SK-N-SH (cell line): ENCODE measurements at regions not wholly inside any gene's neighbourhood (a gene's known extent, or its start where the extent isn't known, plus 50 kb on each side); places are given as distances from the start of the nearest gene placed in this dataset.

Experiments used
- CTCF ChIA-PET: fragments of 300-600, 350-600 bp; formaldehyde crosslinking; extraction: SDS; loops from one replicate; lab custom pipeline; 2021; lab: Yijun Ruan, JAX
- POLR2A ChIA-PET: fragments of 350-600 bp; sonication (Branson Sonifier 250); formaldehyde crosslinking; extraction: SDS; loops from one replicate; lab custom pipeline; 2020; ENCODE audit warnings: antibody characterized with exemption, inconsistent platforms; lab: Yijun Ruan, JAX
- DNase-seq: peaks from one replicate; pipeline ENCODE4 v3.0.0; 2012
- H2AFZ ChIP-seq: fragments of 200-600 bp; sonication (generic); 2 replicates; pipeline ENCODE4 v1.8.1; 2016; ENCODE audit warnings: antibody characterized with exemption, mild to moderate bottlenecking, low read depth
- H3F3A ChIP-seq: fragments of 200-600 bp; sonication (generic); replicated peaks from 2 replicates; pipeline ENCODE3; 2016; ENCODE audit warnings: antibody characterized with exemption, mild to moderate bottlenecking; ENCODE audit not compliant: insufficient read depth
- H3K27ac ChIP-seq, 2 experiments: fragments of 200-500 bp in 1 of 2; fragments of 200-600 bp in 1 of 2; sonication (Bioruptor generic) in 1 of 2; sonication (generic), shearing (Covaris generic) in 1 of 2; 2 replicates each; pipeline versions ENCODE4 v1.5.1 to v1.6.1; 2014 to 2016; ENCODE audit warnings: low read depth in 2 of 2, inconsistent platforms in 1 of 2, low read length in 1 of 2, mild to moderate bottlenecking in 1 of 2, mixed read lengths in 1 of 2
- H3K27me3 ChIP-seq: fragments of 200-600 bp; sonication (generic), shearing (Covaris generic); 2 replicates; pipeline ENCODE4 v1.6.1; 2016; ENCODE audit warnings: mixed run types; ENCODE audit not compliant: insufficient read depth
- H3K36me3 ChIP-seq, 2 experiments: fragments of 200-500 bp in 1 of 2; fragments of 200-600 bp in 1 of 2; sonication (Bioruptor generic) in 1 of 2; sonication (generic) in 1 of 2; replicated peaks in 1 of 2; 2 replicates each; pipeline versions ENCODE3 to v1.5.1; 2014 to 2016; ENCODE audit warnings: low read length in 1 of 2, mild to moderate bottlenecking in 1 of 2; ENCODE audit not compliant: insufficient read depth in 2 of 2, control insufficient read depth in 1 of 2
- H3K4me1 ChIP-seq, 2 experiments: fragments of 200-500 bp in 1 of 2; fragments of 200-600 bp in 1 of 2; sonication (Bioruptor generic) in 1 of 2; sonication (generic), shearing (Covaris generic) in 1 of 2; 2 replicates each; pipeline versions ENCODE4 v1.5.1 to v1.6.1; 2014 to 2016; ENCODE audit warnings: low read depth in 1 of 2, low read length in 1 of 2, mixed run types in 1 of 2; ENCODE audit not compliant: insufficient read depth in 2 of 2, control insufficient read depth in 1 of 2
- H3K4me2 ChIP-seq: fragments of 200-600 bp; sonication (generic), shearing (Covaris generic); 2 replicates; pipeline ENCODE4 v1.6.1; 2017; ENCODE audit warnings: mixed run types
- H3K4me3 ChIP-seq, 2 experiments: fragments of 200-500 bp in 1 of 2; fragments of 200-600 bp in 1 of 2; sonication (Bioruptor generic) in 1 of 2; sonication (generic), shearing (Covaris generic) in 1 of 2; 2 replicates each; pipeline versions ENCODE4 v1.5.1 to v1.8.1; 2014 to 2016; ENCODE audit warnings: low read depth in 2 of 2, inconsistent platforms in 1 of 2, low read length in 1 of 2, mild to moderate bottlenecking in 1 of 2, mixed read lengths in 1 of 2, moderate library complexity in 1 of 2
- H3K79me2 ChIP-seq: fragments of 200-600 bp; sonication (generic); 2 replicates; pipeline ENCODE4 v1.8.1; 2017; ENCODE audit warnings: mild to moderate bottlenecking; ENCODE audit not compliant: insufficient read depth
- H3K9ac ChIP-seq: fragments of 200-600 bp; sonication (generic); 2 replicates; pipeline ENCODE4 v1.6.1; 2017; ENCODE audit warnings: mixed run types
- H3K9me2 ChIP-seq: fragments of 200-600 bp; sonication (generic); 2 replicates; pipeline ENCODE4 v1.6.1; 2017; ENCODE audit warnings: mixed run types
- H3K9me3 ChIP-seq: fragments of 200-600 bp; sonication (generic); 2 replicates; pipeline ENCODE4 v1.6.1; 2017; ENCODE audit warnings: mixed run types, mild to moderate bottlenecking, moderate library complexity
- H4K20me1 ChIP-seq: fragments of 200-600 bp; sonication (generic); 2 replicates; pipeline ENCODE4 v1.6.1; 2017; ENCODE audit warnings: mild to moderate bottlenecking, mixed run types; ENCODE audit not compliant: insufficient read depth
- CHD2 ChIP-seq: fragments of 150-350 bp; IDR thresholded peaks from 2 replicates; pipeline ENCODE4 v1.6.1; 2018; ENCODE audit warnings: low read length; ENCODE audit not compliant: partially characterized antibody
- ELF1 ChIP-seq: IDR thresholded peaks from 2 replicates; pipeline ENCODE4 v1.4.0; 2012
- FOXJ3 ChIP-seq: sonication (generic); formaldehyde crosslinking; IDR thresholded peaks from 2 replicates; pipeline ENCODE4 v1.5.1; 2020; ENCODE audit warnings: mild to moderate bottlenecking, missing genetic modification reagents
- FOXM1 ChIP-seq: IDR thresholded peaks from 2 replicates; pipeline ENCODE4 v1.4.0; 2012; ENCODE audit warnings: low read depth, mild to moderate bottlenecking
- GATA2 ChIP-seq: sonication (generic); formaldehyde crosslinking; IDR thresholded peaks from 2 replicates; pipeline ENCODE4 v1.5.0; 2020; ENCODE audit warnings: mild to moderate bottlenecking, missing genetic modification reagents
- JUND ChIP-seq: IDR thresholded peaks from 2 replicates; pipeline ENCODE4 v1.4.0; 2012
- MEF2A ChIP-seq: IDR thresholded peaks from 2 replicates; pipeline ENCODE4 v1.4.0; 2012; ENCODE audit warnings: low read depth, borderline replicate concordance
- POLR2AphosphoS5 ChIP-seq: IDR thresholded peaks from 2 replicates; pipeline ENCODE4 v1.6.1; 2012; ENCODE audit warnings: low read depth, low read length
- RAD21 ChIP-seq: IDR thresholded peaks from 2 replicates; pipeline ENCODE4 v1.6.1; 2012; ENCODE audit warnings: mild to moderate bottlenecking, low read length
- RFX5 ChIP-seq: IDR thresholded peaks from 2 replicates; pipeline ENCODE4 v1.6.1; 2012; ENCODE audit warnings: mild to moderate bottlenecking, improper control_type of control experiment, low read length
- RXRA ChIP-seq: IDR thresholded peaks from 2 replicates; pipeline ENCODE4 v1.4.0; 2012; ENCODE audit warnings: low read depth, mild to moderate bottlenecking, borderline replicate concordance
- SIN3A ChIP-seq: IDR thresholded peaks from 2 replicates; pipeline ENCODE4 v1.6.1; 2012; ENCODE audit warnings: low read depth, mild to moderate bottlenecking, low read length, moderate library complexity, borderline replicate concordance
- SMC3 ChIP-seq: IDR thresholded peaks from 2 replicates; pipeline ENCODE4 v1.6.1; 2012; ENCODE audit warnings: low read depth, low read length, improper control_type of control experiment
- TAF1 ChIP-seq: IDR thresholded peaks from 2 replicates; pipeline ENCODE4 v1.6.1; 2012; ENCODE audit warnings: low read depth, mild to moderate bottlenecking, low read length, moderate library complexity, borderline replicate concordance
- TEAD4 ChIP-seq: IDR thresholded peaks from 2 replicates; pipeline ENCODE4 v1.4.0; 2012; ENCODE audit warnings: mild to moderate bottlenecking, borderline replicate concordance; ENCODE audit not compliant: insufficient read depth
- YY1 ChIP-seq: IDR thresholded peaks from 2 replicates; pipeline ENCODE4 v1.4.0; 2012; ENCODE audit warnings: low read depth, mild to moderate bottlenecking
- WGBS: methylation state at CpG from one replicate; pipeline ENCODE4 v1.1.6; 2017; ENCODE audit warnings: low lambda C conversion rate; 5-methylcytosine and 5-hydroxymethylcytosine counted together
- TF ChIP-seq, protein P1 (sequence below): fragments of 150-350 bp; IDR thresholded peaks from 2 replicates; pipeline ENCODE4 v1.6.1; 2016; ENCODE audit warnings: mild to moderate bottlenecking, low read depth, low read length
- TF ChIP-seq, protein P2 (sequence below): IDR thresholded peaks from 2 replicates; pipeline ENCODE4; 2012
- TF ChIP-seq, protein P3 (sequence below): IDR thresholded peaks from 2 replicates; pipeline ENCODE4 v1.4.0; 2012; ENCODE audit warnings: low read depth

DNA sequence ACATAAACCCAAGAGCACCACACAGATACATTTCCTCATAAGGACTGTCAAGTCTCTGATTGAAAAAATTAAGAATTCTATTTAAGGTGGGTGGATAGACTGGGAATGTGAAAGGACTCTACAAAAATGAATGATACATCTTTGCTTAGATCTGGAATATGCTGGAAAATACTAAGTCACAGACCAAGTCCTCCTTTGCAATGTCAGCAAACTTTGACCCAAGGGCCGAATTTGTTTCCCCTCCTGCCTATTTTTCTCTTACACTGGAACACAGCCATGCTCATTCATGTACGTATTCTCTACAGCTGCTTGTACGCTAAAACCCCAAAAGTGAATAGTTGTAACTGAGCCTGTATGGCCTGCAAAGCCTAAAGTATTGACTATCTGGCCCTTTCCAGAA, 180.7 kb downstream of the ADSS2 start:
- Histone ChIP-seq H3K79me2 (no peaks in the 10 kb centered on the region), H3F3A (peaks cover 22% of the 10 kb centered on the region), H3K27me3 (no peaks in the 10 kb centered on the region), H3K36me3 (no peaks in the 10 kb centered on the region), H3K9me2 (no peaks in the 10 kb centered on the region), H3K4me2 (no peak overlapping the region), H3K27ac (no peak overlapping the region), H2AFZ (no peak overlapping the region), H4K20me1 (no peaks in the 10 kb centered on the region), H3K9ac (no peak overlapping the region), H3K4me1 (peaks cover 9 to 12% of the 10 kb centered on the region in 2 experiments), H3K9me3 (no peaks in the 10 kb centered on the region), H3K4me3 (no peak overlapping the region)
- POLR2A ChIA-PET = no interaction called here
- WGBS = 92% methylated on average over 3 of the region's 3 CpGs
- no peak for DNase-seq
- TF ChIP-seq SMC3 (no peak), CHD2 (no peak), MEF2A (no peak), POLR2AphosphoS5 (no peak), JUND (no peak), RFX5 (no peak), ELF1 (no peak), RXRA (no peak), SIN3A (no peak), YY1 (no peak), TAF1 (no peak), RAD21 (no peak), GATA2 (CRISPR knock-in tag) (no peak), TEAD4 (no peak), FOXJ3 (no peak), FOXM1 (no peak)
- TF ChIP-seq, protein P1, sequence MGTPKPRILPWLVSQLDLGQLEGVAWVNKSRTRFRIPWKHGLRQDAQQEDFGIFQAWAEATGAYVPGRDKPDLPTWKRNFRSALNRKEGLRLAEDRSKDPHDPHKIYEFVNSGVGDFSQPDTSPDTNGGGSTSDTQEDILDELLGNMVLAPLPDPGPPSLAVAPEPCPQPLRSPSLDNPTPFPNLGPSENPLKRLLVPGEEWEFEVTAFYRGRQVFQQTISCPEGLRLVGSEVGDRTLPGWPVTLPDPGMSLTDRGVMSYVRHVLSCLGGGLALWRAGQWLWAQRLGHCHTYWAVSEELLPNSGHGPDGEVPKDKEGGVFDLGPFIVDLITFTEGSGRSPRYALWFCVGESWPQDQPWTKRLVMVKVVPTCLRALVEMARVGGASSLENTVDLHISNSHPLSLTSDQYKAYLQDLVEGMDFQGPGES = no peak
- TF ChIP-seq, protein P2, sequence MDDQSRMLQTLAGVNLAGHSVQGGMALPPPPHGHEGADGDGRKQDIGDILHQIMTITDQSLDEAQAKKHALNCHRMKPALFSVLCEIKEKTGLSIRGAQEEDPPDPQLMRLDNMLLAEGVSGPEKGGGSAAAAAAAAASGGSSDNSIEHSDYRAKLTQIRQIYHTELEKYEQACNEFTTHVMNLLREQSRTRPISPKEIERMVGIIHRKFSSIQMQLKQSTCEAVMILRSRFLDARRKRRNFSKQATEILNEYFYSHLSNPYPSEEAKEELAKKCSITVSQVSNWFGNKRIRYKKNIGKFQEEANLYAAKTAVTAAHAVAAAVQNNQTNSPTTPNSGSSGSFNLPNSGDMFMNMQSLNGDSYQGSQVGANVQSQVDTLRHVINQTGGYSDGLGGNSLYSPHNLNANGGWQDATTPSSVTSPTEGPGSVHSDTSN = no peak
- TF ChIP-seq, protein P3, sequence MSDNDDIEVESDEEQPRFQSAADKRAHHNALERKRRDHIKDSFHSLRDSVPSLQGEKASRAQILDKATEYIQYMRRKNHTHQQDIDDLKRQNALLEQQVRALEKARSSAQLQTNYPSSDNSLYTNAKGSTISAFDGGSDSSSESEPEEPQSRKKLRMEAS = no peak
- CTCF ChIA-PET = interaction anchor here (0.7 to 3.9 kb wide), 3 partner anchors 522 to 943 kb away, joined by 3 to 33 read pairs (median 5); no protein-coding TSS in a partner anchor
